ENCODE measurements at regions not wholly inside any gene's neighbourhood (a gene's known extent, or its start where the extent isn't known, plus 50 kb on each side); places are given as distances from the start of the nearest gene placed in this dataset.

GRCh38 chr2:15006667-15007066 is 374.1 kb downstream of the LRATD1 start:
- no peak for TF ChIP-seq MAX (IDR thresholded peaks at IDR 0.05; ENCODE audit: low read depth)
- no peak for TF ChIP-seq REST (IDR thresholded peaks at IDR 0.05; ENCODE audit: low read depth, low read length)
- no peak for TF ChIP-seq TAF1 (IDR thresholded peaks at IDR 0.05; ENCODE audit: borderline replicate concordance, low read depth, low read length)
- TF ChIP-seq USF2 (IDR thresholded peaks at IDR 0.05; ENCODE audit: borderline replicate concordance, low read depth, low read length): no peak
- TF ChIP-seq POLR2AphosphoS5 (IDR thresholded peaks at IDR 0.05; ENCODE audit: low read depth, low read length): no peak
- TF ChIP-seq CTCF (IDR thresholded peaks at IDR 0.05): no peak
- no peak for TF ChIP-seq CHD2 (IDR thresholded peaks at IDR 0.05; ENCODE audit: low read length, partially characterized antibody)
- TF ChIP-seq RCOR1 (IDR thresholded peaks at IDR 0.05; ENCODE audit: low read length): no peak
- no peak for TF ChIP-seq USF1 (IDR thresholded peaks at IDR 0.05; ENCODE audit: borderline replicate concordance, low read depth)
- no peak for TF ChIP-seq GABPA (IDR thresholded peaks at IDR 0.05; ENCODE audit: low read depth)
- no peak for TF ChIP-seq NFIC (IDR thresholded peaks at IDR 0.05; ENCODE audit: borderline replicate concordance)
- no peak for TF ChIP-seq EZH2phosphoT487 (IDR thresholded peaks at IDR 0.05; ENCODE audit: borderline replicate concordance, low read depth)
- no peak for TF ChIP-seq RFX5 (IDR thresholded peaks at IDR 0.05; ENCODE audit: low read length)

All from SK-N-SH (cell line).